H1 (cell line): ENCODE measurements at regions not wholly inside any gene's neighbourhood (a gene's known extent, or its start where the extent isn't known, plus 50 kb on each side); places are given as distances from the start of the nearest gene placed in this dataset.

Experiments
- CTCF ChIA-PET: fragments of 300-600 bp; sonication (Branson Sonifier 250); formaldehyde crosslinking; loops from one replicate; lab custom pipeline; 2021; ENCODE audit not compliant: partially characterized antibody; lab: Charles Lee
- POLR2A ChIA-PET: fragments of 300-600 bp; sonication (Branson Sonifier 250); formaldehyde crosslinking; loops from one replicate; lab custom pipeline; 2021; ENCODE audit warnings: inconsistent platforms; ENCODE audit not compliant: partially characterized antibody; lab: Charles Lee
- DNase-seq, 2 experiments: peaks; one replicate each; pipeline versions ENCODE4 v3.0.0 to v3.0.0-alpha.2; 2010 to 2022; ENCODE audit warnings: low spot score in 2 of 2, low read depth in 1 of 2, mixed read lengths in 1 of 2
- FAIRE-seq: peaks from 2 replicates; lab custom pipeline; 2011; peaks lifted over from hg19 to GRCh38; lab: Jason Lieb, UNC
- H2AFZ ChIP-seq: 2 replicates; pipeline ENCODE4 v1.8.1; 2012; ENCODE audit warnings: low read length, inconsistent platforms
- H2AK5ac ChIP-seq: 2 replicates; pipeline ENCODE4 v1.6.1; 2013; ENCODE audit warnings: low read depth, low read length
- H2BK120ac ChIP-seq: replicated peaks from 2 replicates; pipeline ENCODE3; 2013; ENCODE audit warnings: low read depth, low read length, inconsistent platforms
- H2BK12ac ChIP-seq: 2 replicates; pipeline ENCODE4 v1.6.1; 2013; ENCODE audit warnings: low read depth, low read length
- H2BK15ac ChIP-seq: 2 replicates; pipeline ENCODE4 v1.6.1; 2013; ENCODE audit warnings: low read length
- H2BK20ac ChIP-seq: 2 replicates; pipeline ENCODE4 v1.6.1; 2013; ENCODE audit warnings: low read length
- H2BK5ac ChIP-seq: 2 replicates; pipeline ENCODE4 v1.6.1; 2013; ENCODE audit warnings: low read depth, low read length
- H3K14ac ChIP-seq: 2 replicates; pipeline ENCODE4 v1.6.1; 2013; ENCODE audit warnings: inconsistent platforms; ENCODE audit not compliant: insufficient read length
- H3K18ac ChIP-seq: 2 replicates; pipeline ENCODE4 v1.6.1; 2013; ENCODE audit warnings: low read length; ENCODE audit errors: extremely low read depth
- H3K23ac ChIP-seq: 2 replicates; pipeline ENCODE4 v1.6.1; 2013; ENCODE audit warnings: inconsistent platforms; ENCODE audit not compliant: insufficient read length
- H3K23me2 ChIP-seq: 2 replicates; pipeline ENCODE4 v1.6.1; 2013; ENCODE audit warnings: low read depth, low read length
- H3K27ac ChIP-seq: 2 replicates; pipeline ENCODE4 v1.6.1; 2011; ENCODE audit warnings: low read depth, low read length, inconsistent platforms
- H3K27me3 ChIP-seq, 4 experiments: replicated peaks in 1 of 4; 1 replicate in 1 of 4; 2 replicates in 3 of 4; pipeline versions ENCODE4 v1.6.1 to v1.8.1; 2011 to 2013; ENCODE audit warnings: low read length in 3 of 4, mild to moderate bottlenecking in 3 of 4, inconsistent platforms in 2 of 4, mixed read lengths in 2 of 4, moderate library complexity in 1 of 4; ENCODE audit not compliant: control insufficient read depth in 3 of 4, insufficient read depth in 3 of 4; ENCODE audit errors: extremely low read depth in 1 of 4
- H3K36me3 ChIP-seq, 4 experiments: 2 replicates each; pipeline versions ENCODE4 v1.6.1 to v1.8.1; 2011 to 2013; ENCODE audit warnings: mild to moderate bottlenecking in 4 of 4, low read length in 3 of 4, moderate library complexity in 2 of 4, control low read depth in 1 of 4, inconsistent platforms in 1 of 4; ENCODE audit not compliant: insufficient read depth in 4 of 4, control insufficient read depth in 2 of 4
- H3K4ac ChIP-seq: replicated peaks from 2 replicates; pipeline ENCODE3; 2013; ENCODE audit warnings: low read length, low read depth, mixed read lengths, inconsistent platforms; ENCODE audit not compliant: insufficient read length
- H3K4me1 ChIP-seq, 4 experiments: replicated peaks in 1 of 4; 1 replicate in 1 of 4; 2 replicates in 3 of 4; pipeline versions ENCODE4 v1.6.1 to v1.8.1; 2011 to 2013; ENCODE audit warnings: low read length in 3 of 4, inconsistent platforms in 2 of 4, mixed read lengths in 1 of 4; ENCODE audit not compliant: insufficient read depth in 4 of 4, control insufficient read depth in 3 of 4
- H3K4me2 ChIP-seq, 2 experiments: 2 replicates each; pipeline versions ENCODE4 v1.6.1 to v1.8.1; 2011 to 2013; ENCODE audit warnings: low read depth in 2 of 2, low read length in 2 of 2, control low read depth in 1 of 2, inconsistent platforms in 1 of 2, mild to moderate bottlenecking in 1 of 2; ENCODE audit not compliant: insufficient read depth in 1 of 2
- H3K4me3 ChIP-seq, 4 experiments: fragments of 200-600, 300-600 bp in 1 of 4; sonication (generic), shearing (Covaris generic), sonication (Bioruptor Twin) in 1 of 4; 2 replicates each; pipeline versions ENCODE4 v1.5.1 to v1.8.1; 2011 to 2016; ENCODE audit warnings: low read length in 4 of 4, low read depth in 3 of 4, control low read depth in 2 of 4, inconsistent platforms in 2 of 4, mild to moderate bottlenecking in 2 of 4, mixed read lengths in 1 of 4, moderate library complexity in 1 of 4; ENCODE audit not compliant: insufficient read depth in 2 of 4; ENCODE audit errors: extremely low read depth in 1 of 4
- H3K56ac ChIP-seq: replicated peaks from 2 replicates; pipeline ENCODE3; 2013; ENCODE audit warnings: low read depth, mild to moderate bottlenecking, mixed read lengths, low read length, inconsistent platforms; ENCODE audit not compliant: insufficient read length
- H3K79me1 ChIP-seq: 2 replicates; pipeline ENCODE4 v1.6.1; 2013; ENCODE audit warnings: low read depth, low read length, control low read depth
- H3K79me2 ChIP-seq, 2 experiments: 2 replicates each; pipeline versions ENCODE4 v1.6.1 to v1.8.1; 2012 to 2013; ENCODE audit warnings: low read length in 2 of 2, mild to moderate bottlenecking in 2 of 2, inconsistent platforms in 1 of 2; ENCODE audit not compliant: insufficient read depth in 2 of 2, control insufficient read depth in 1 of 2
- H3K9ac ChIP-seq, 4 experiments: replicated peaks in 1 of 4; 1 replicate in 1 of 4; 2 replicates in 3 of 4; pipeline versions ENCODE4 v1.6.1 to v1.8.1; 2011 to 2013; ENCODE audit warnings: low read depth in 3 of 4, low read length in 3 of 4, control low read depth in 2 of 4, mild to moderate bottlenecking in 2 of 4, moderate library complexity in 2 of 4, inconsistent platforms in 1 of 4; ENCODE audit errors: extremely low read depth in 1 of 4
- H3K9me3 ChIP-seq, 2 experiments: 2 replicates each; pipeline versions ENCODE4 v1.6.1 to v1.8.1; 2012 to 2013; ENCODE audit warnings: mild to moderate bottlenecking in 2 of 2, moderate library complexity in 2 of 2, control low read depth in 1 of 2, inconsistent platforms in 1 of 2, low read depth in 1 of 2, low read length in 1 of 2, mixed read lengths in 1 of 2; ENCODE audit not compliant: insufficient read depth in 2 of 2
- H4K20me1 ChIP-seq, 2 experiments: replicated peaks in 1 of 2; 2 replicates each; pipeline versions ENCODE3 to v1.8.1; 2011 to 2013; ENCODE audit warnings: inconsistent platforms in 2 of 2, low read length in 2 of 2, mild to moderate bottlenecking in 1 of 2; ENCODE audit not compliant: insufficient read depth in 2 of 2, control insufficient read depth in 1 of 2
- H4K5ac ChIP-seq: 2 replicates; pipeline ENCODE4 v1.6.1; 2013; ENCODE audit warnings: low read length, low read depth, mixed read lengths, inconsistent platforms; ENCODE audit not compliant: insufficient read length
- H4K8ac ChIP-seq: 2 replicates; pipeline ENCODE4 v1.8.0; 2013; ENCODE audit warnings: mild to moderate bottlenecking, moderate library complexity, low read length, inconsistent platforms; ENCODE audit not compliant: insufficient read depth; ENCODE audit errors: extremely low read depth
- H4K91ac ChIP-seq: replicated peaks from 2 replicates; pipeline ENCODE3; 2013; ENCODE audit warnings: low read length, mixed read lengths, inconsistent platforms; ENCODE audit not compliant: insufficient read length
- CEBPB ChIP-seq: IDR thresholded peaks from 2 replicates; pipeline ENCODE4 v1.6.1; 2012; ENCODE audit warnings: low read depth, low read length
- GABPA ChIP-seq: IDR thresholded peaks from 2 replicates; pipeline ENCODE4 v1.6.1; 2011; ENCODE audit warnings: mild to moderate bottlenecking, low read length, moderate library complexity, borderline replicate concordance; ENCODE audit not compliant: insufficient read depth
- RAD21 ChIP-seq, 2 experiments: IDR thresholded peaks in 1 of 2; conservative IDR thresholded peaks in 1 of 2; 2 replicates each; pipeline ENCODE4 v1.6.1; 2011; ENCODE audit warnings: low read depth in 2 of 2, low read length in 2 of 2, improper control_type of control experiment in 1 of 2, inconsistent platforms in 1 of 2, mild to moderate bottlenecking in 1 of 2, moderate library complexity in 1 of 2
- SP4 ChIP-seq: IDR thresholded peaks from 2 replicates; pipeline ENCODE4 v1.6.1; 2012; ENCODE audit warnings: low read length, inconsistent platforms
- WGBS, 2 experiments: shearing (Covaris generic) in 1 of 2; methylation state at CpG; one replicate each; pipeline versions ENCODE4 v1.1.6 to v1.1.7; 2013 to 2015; ENCODE audit warnings: low lambda C conversion rate in 2 of 2, mixed read lengths in 2 of 2, inconsistent platforms in 1 of 2, low coverage in 1 of 2, missing lambda C conversion rate in 1 of 2; ENCODE audit not compliant: insufficient replicate concordance in 2 of 2, insufficient coverage in 1 of 2, insufficient read length in 1 of 2; ENCODE audit errors: extremely low coverage in 1 of 2, missing lambda C conversion rate in 1 of 2; 5-methylcytosine and 5-hydroxymethylcytosine counted together

DNA sequence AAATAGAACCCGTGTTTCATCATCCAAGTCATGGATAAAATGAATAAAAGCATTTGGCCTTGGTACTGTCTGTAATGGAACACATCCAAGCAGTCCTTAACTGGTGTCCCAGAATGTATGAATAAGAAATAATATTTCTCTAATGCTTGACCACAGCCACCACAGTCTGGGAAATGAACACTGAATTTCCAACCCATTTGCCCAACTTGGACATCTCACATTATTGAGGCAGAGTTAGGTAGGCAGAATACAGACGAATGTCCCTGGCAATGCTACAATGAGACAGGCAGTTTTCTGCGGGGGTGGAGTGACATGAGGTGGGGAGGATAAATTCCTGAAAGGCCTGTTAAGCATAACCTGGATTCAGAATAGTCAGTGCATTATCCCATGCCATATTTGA lies 245.7 kb downstream of the ZIC1 start:
- Histone ChIP-seq H3K27ac (no peak overlapping the region), H3K23ac (no peak overlapping the region), H2AK5ac (no peak overlapping the region), H3K9me3 (no peaks in the 10 kb centered on the region), H3K4ac (no peak overlapping the region), H4K8ac (no peak overlapping the region), H4K5ac (no peak overlapping the region), H3K4me3 (no peak overlapping the region), H3K18ac (no peak overlapping the region), H2BK20ac (no peak overlapping the region)
- POLR2A ChIA-PET, result no interaction called here
- CTCF ChIA-PET, result no interaction called here
- no peak for FAIRE-seq
- TF ChIP-seq SP4 (no peak), CEBPB (no peak), RAD21 (IDR thresholded peaks at IDR 0.05 in 1 of 2, conservative IDR thresholded peaks at IDR 0.05 in 1 of 2; ENCODE audit: low read depth in 2 of 2, low read length in 2 of 2) (no peak), GABPA (no peak)
- TF ChIP-seq, all 59 proteins: peak for 0
- H3K4me2 ChIP-seq, result no peak overlapping the region
- H2AFZ ChIP-seq, result no peak overlapping the region
- no peaks in the 10 kb centered on the region for H3K79me1 ChIP-seq
- WGBS, 2 experiments, result 82% methylated on average over 3 of the region's 3 CpGs; no CpG with 5 or more reads in 1 of the 2 experiments
- no peak overlapping the region for H3K56ac ChIP-seq
- no peak overlapping the region for H4K91ac ChIP-seq
- no peak for DNase-seq
- no peak overlapping the region for H2BK5ac ChIP-seq
- H4K20me1 ChIP-seq, result no peaks in the 10 kb centered on the region
- no peak overlapping the region for H3K9ac ChIP-seq
- no peak overlapping the region for H2BK15ac ChIP-seq
- H2BK120ac ChIP-seq, result no peak overlapping the region
- H2BK12ac ChIP-seq, result no peak overlapping the region
- H3K27me3 ChIP-seq, result no peaks in the 10 kb centered on the region
- no peaks in the 10 kb centered on the region for H3K23me2 ChIP-seq
- no peaks in the 10 kb centered on the region for H3K36me3 ChIP-seq
- no peak overlapping the region for H3K14ac ChIP-seq
- no peaks in the 10 kb centered on the region for H3K4me1 ChIP-seq
- no peaks in the 10 kb centered on the region for H3K79me2 ChIP-seq
